ENCODE measurements at regions not wholly inside any gene's neighbourhood (a gene's known extent, or its start where the extent isn't known, plus 50 kb on each side); places are given as distances from the start of the nearest gene placed in this dataset.

GRCh38 chr7:116443101-116443523, 56.4 kb upstream of the CAV2 start (continued):
- TF ChIP-seq ZBTB33 (IDR thresholded peaks at IDR 0.05; ENCODE audit: extremely low read depth, insufficient replicate concordance, low read length), result peak; percentile 59

GRCh38 chr7:116443646-116444045, 55.9 kb upstream of the CAV2 start:
- H3K36me3 ChIP-seq (ENCODE audit: control insufficient read depth in 1 of 2, insufficient read depth in 2 of 2, low read length in 2 of 2), result 0 out of 4 replicates have a peak, but pooled peaks cover 0 to 16% of the 10 kb centered on the region in 2 experiments
- no peaks in the 10 kb centered on the region for H3K9me2 ChIP-seq (ENCODE audit: insufficient read depth)
- no peaks in the 10 kb centered on the region for H4K20me1 ChIP-seq (ENCODE audit: insufficient read depth)
- H3K27ac ChIP-seq (ENCODE audit: low read depth, low read length), result peak overlapping the region; percentile 97
- intact Hi-C loops (cut with micrococcal nuclease), result loop anchor here (1.0 to 5.0 kb wide), 4 partner anchors 69 to 186 kb away; no protein-coding TSS in a partner anchor
- peak overlapping the region; percentile 80 for H3K4me2 ChIP-seq (ENCODE audit: low read length)
- no peaks in the 10 kb centered on the region for H3K9me3 ChIP-seq (ENCODE audit: control insufficient read depth in 1 of 2, insufficient read depth in 1 of 2, low read depth in 1 of 2, low read length in 2 of 2)
- POLR2A ChIA-PET, result interaction anchor here (1.0 to 2.3 kb wide), 9 partner anchors 8 to 87 kb away, joined by 3 to 21 read pairs (median 6); no protein-coding TSS in a partner anchor
- BruUV-seq (replicated peaks), result no TSS peak
- H3K79me2 ChIP-seq (ENCODE audit: insufficient read depth, low read length), result peaks cover 19% of the 10 kb centered on the region; the same call in 1 of the 2 replicates
- TF ChIP-seq YY1 (IDR thresholded peaks at IDR 0.05; ENCODE audit: extremely low read depth, insufficient replicate concordance, low read depth, low read length) (no peak), SIN3A (IDR thresholded peaks at IDR 0.05; ENCODE audit: low read depth) (no peak; the same call in 1 of the 2 replicates), ZNF274 (IDR thresholded peaks at IDR 0.05; ENCODE audit: low read depth, low read length) (no peak), POLR2A (IDR thresholded peaks at IDR 0.05; ENCODE audit: borderline replicate concordance, extremely low read depth, insufficient read depth, insufficient read length) (no peak), EZH2 (IDR thresholded peaks at IDR 0.05) (no peak), TCF7L2 (IDR thresholded peaks at IDR 0.05; ENCODE audit: borderline replicate concordance, extremely low read depth, insufficient read depth, insufficient read length) (no peak), REST (IDR thresholded peaks at IDR 0.05; ENCODE audit: low read depth) (no peak), EZH2phosphoT487 (IDR thresholded peaks at IDR 0.05; ENCODE audit: borderline replicate concordance) (no peak), RAD21 (IDR thresholded peaks at IDR 0.05; ENCODE audit: low read depth) (no peak)
- ATAC-seq (peak; percentile 25), DNase-seq (ENCODE audit: low read depth, low spot score) (no peak)
- H3K9ac ChIP-seq (ENCODE audit: low read length), result peak overlapping the region; percentile 78
- no peaks in the 10 kb centered on the region for H3K27me3 ChIP-seq (ENCODE audit: insufficient read depth, low read length)
- H3K4me3 ChIP-seq (replicated peaks in 1 of 2; ENCODE audit: low read depth in 1 of 2, low read length in 2 of 2), result no peak overlapping the region
- no peak overlapping the region for H2AFZ ChIP-seq (ENCODE audit: low read depth, low read length, poor library complexity, severe bottlenecking)
- CTCF ChIA-PET, result interaction anchor here (0.6 to 2.3 kb wide), 2 partner anchors 83 to 184 kb away, joined by 3 to 10 read pairs; no protein-coding TSS in a partner anchor
- H3K4me1 ChIP-seq (ENCODE audit: control insufficient read depth in 1 of 2, insufficient read depth in 2 of 2, low read length in 2 of 2), result peaks cover 58 to 96% of the 10 kb centered on the region in 2 experiments
- RAD21 ChIA-PET (ENCODE audit: low non-redundant PET in 1 of 2, low total read pairs in 2 of 2, uncharacterized antibody in 2 of 2, unreplicated experiment in 2 of 2), result interaction anchor here in 1 of 2 experiments (2.1 to 2.2 kb wide), 2 partner anchors 83 to 145 kb away, joined by 6 to 7 read pairs; no protein-coding TSS in a partner anchor

Data from HCT116 (cell line).